Erythroblast (primary cell): ENCODE measurements at regions not wholly inside any gene's neighbourhood (a gene's known extent, or its start where the extent isn't known, plus 50 kb on each side); places are given as distances from the start of the nearest gene placed in this dataset.

Experiments
- GATA1 ChIP-seq: IDR thresholded peaks from 2 replicates; pipeline ENCODE4 v1.6.1; 2011; ENCODE audit warnings: low read depth, mild to moderate bottlenecking, control low read depth, low read length, moderate library complexity
- POLR2A ChIP-seq: IDR thresholded peaks from 2 replicates; pipeline ENCODE4 v1.6.1; 2011; ENCODE audit warnings: mild to moderate bottlenecking, low read length

- TF ChIP-seq POLR2A (no peak), GATA1 (no peak)
These were observed 54.1 kb upstream of the GPR37L1 start for GRCh38 chr1:202068596-202068995.
